ENCODE measurements at regions not wholly inside any gene's neighbourhood (a gene's known extent, or its start where the extent isn't known, plus 50 kb on each side); places are given as distances from the start of the nearest gene placed in this dataset.
"Not testable (repeated sequence)": the region's sequence is repeated elsewhere in the genome, so short reads cannot be mapped to it uniquely, and the experiment has no call there.

- DNase-seq: no peak
Observed at GRCh38 chrX:65879977-65880799, 159.7 kb downstream of the VSIG4 start.

- DNase-seq: no peak
Observed at GRCh38 chrX:65878456-65878855, 161.4 kb downstream of the VSIG4 start.

- DNase-seq: no peak
Observed at GRCh38 chrX:65877953-65878352, 161.9 kb downstream of the VSIG4 start.

- DNase-seq: not testable (repeated sequence)
Observed at GRCh38 chrX:65875614-65876013, 164.3 kb downstream of the VSIG4 start.

GRCh38 chrX:65874765-65875164, 165.1 kb downstream of the VSIG4 start:
- peak; percentile 29 for DNase-seq

GRCh38 chrX:65874110-65874509, 165.8 kb downstream of the VSIG4 start:
- DNase-seq: no peak

- DNase-seq: no peak
Observed at GRCh38 chrX:65873385-65873784, 166.5 kb downstream of the VSIG4 start.

- DNase-seq: no peak
Observed at GRCh38 chrX:65871671-65872311, 168.1 kb downstream of the VSIG4 start.

GRCh38 chrX:65870544-65870943, 169.3 kb downstream of the VSIG4 start:
- not testable (repeated sequence) for DNase-seq

- no peak for DNase-seq
Observed at GRCh38 chrX:65866773-65867172, 173.1 kb downstream of the VSIG4 start.

GRCh38 chrX:65866146-65866545, 173.7 kb downstream of the VSIG4 start:
- no peak for DNase-seq

- no peak for DNase-seq
Observed at GRCh38 chrX:65862638-65863037, 177.2 kb downstream of the VSIG4 start.

GRCh38 chrX:65859299-65859698, 180.6 kb downstream of the VSIG4 start:
- DNase-seq: no peak

- not testable (repeated sequence) for DNase-seq
Observed at GRCh38 chrX:65854437-65854836, 185.4 kb downstream of the VSIG4 start.

GRCh38 chrX:65851306-65851705, 183.9 kb downstream of the MSN start:
- DNase-seq: not testable (repeated sequence)

- DNase-seq: not testable (repeated sequence)
Observed at GRCh38 chrX:65850821-65851220, 183.4 kb downstream of the MSN start.

GRCh38 chrX:65846974-65847373, 179.5 kb downstream of the MSN start:
- no peak for DNase-seq

GRCh38 chrX:65841263-65841662, 173.8 kb downstream of the MSN start:
- no peak for DNase-seq

GRCh38 chrX:65838674-65839073, 171.2 kb downstream of the MSN start:
- DNase-seq: no peak

- DNase-seq: no peak
Observed at GRCh38 chrX:65837875-65838549, 170.6 kb downstream of the MSN start.

GRCh38 chrX:65831268-65831667, 163.8 kb downstream of the MSN start:
- no peak for DNase-seq

GRCh38 chrX:65828599-65828998, 161.1 kb downstream of the MSN start:
- DNase-seq: no peak

- DNase-seq: not testable (repeated sequence)
Observed at GRCh38 chrX:65825226-65825625, 157.8 kb downstream of the MSN start.
